ENCODE measurements at regions not wholly inside any gene's neighbourhood (a gene's known extent, or its start where the extent isn't known, plus 50 kb on each side); places are given as distances from the start of the nearest gene placed in this dataset.

DNA sequence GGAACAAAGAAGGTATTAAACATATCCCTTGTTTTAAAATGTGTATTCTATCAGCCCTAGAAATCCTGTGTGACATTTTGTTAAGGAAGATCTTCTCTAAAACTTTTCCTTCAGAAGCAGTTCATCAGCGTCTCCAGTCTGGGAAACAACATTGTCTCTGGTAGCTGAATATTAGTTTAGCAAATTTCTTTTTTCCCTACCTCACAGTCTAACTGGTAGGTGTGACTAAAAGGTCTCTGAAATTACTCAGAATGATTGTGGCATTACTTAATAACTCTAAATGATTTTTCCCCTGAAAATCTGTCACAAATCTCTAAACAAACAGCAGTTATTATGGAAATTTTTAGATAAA, 1044.8 kb downstream of the FLRT2 start:
- TF ChIP-seq SIN3A (IDR thresholded peaks at IDR 0.05; ENCODE audit: borderline replicate concordance, insufficient read depth, low read length) = no peak
- TF ChIP-seq FOXP2 (optimal IDR thresholded peaks at IDR 0.05; ENCODE audit: borderline replicate concordance, extremely low read depth, extremely low read length, insufficient read depth) = no peak
- TF ChIP-seq, protein P1, sequence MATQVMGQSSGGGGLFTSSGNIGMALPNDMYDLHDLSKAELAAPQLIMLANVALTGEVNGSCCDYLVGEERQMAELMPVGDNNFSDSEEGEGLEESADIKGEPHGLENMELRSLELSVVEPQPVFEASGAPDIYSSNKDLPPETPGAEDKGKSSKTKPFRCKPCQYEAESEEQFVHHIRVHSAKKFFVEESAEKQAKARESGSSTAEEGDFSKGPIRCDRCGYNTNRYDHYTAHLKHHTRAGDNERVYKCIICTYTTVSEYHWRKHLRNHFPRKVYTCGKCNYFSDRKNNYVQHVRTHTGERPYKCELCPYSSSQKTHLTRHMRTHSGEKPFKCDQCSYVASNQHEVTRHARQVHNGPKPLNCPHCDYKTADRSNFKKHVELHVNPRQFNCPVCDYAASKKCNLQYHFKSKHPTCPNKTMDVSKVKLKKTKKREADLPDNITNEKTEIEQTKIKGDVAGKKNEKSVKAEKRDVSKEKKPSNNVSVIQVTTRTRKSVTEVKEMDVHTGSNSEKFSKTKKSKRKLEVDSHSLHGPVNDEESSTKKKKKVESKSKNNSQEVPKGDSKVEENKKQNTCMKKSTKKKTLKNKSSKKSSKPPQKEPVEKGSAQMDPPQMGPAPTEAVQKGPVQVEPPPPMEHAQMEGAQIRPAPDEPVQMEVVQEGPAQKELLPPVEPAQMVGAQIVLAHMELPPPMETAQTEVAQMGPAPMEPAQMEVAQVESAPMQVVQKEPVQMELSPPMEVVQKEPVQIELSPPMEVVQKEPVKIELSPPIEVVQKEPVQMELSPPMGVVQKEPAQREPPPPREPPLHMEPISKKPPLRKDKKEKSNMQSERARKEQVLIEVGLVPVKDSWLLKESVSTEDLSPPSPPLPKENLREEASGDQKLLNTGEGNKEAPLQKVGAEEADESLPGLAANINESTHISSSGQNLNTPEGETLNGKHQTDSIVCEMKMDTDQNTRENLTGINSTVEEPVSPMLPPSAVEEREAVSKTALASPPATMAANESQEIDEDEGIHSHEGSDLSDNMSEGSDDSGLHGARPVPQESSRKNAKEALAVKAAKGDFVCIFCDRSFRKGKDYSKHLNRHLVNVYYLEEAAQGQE (IDR thresholded peaks at IDR 0.05; ENCODE audit: insufficient read depth in 1 of 2, low read depth in 2 of 2, low read length in 2 of 2) = no peak
- no peak for TF ChIP-seq POLR2AphosphoS5 (IDR thresholded peaks at IDR 0.05; ENCODE audit: low read depth, low read length)

DNA sequence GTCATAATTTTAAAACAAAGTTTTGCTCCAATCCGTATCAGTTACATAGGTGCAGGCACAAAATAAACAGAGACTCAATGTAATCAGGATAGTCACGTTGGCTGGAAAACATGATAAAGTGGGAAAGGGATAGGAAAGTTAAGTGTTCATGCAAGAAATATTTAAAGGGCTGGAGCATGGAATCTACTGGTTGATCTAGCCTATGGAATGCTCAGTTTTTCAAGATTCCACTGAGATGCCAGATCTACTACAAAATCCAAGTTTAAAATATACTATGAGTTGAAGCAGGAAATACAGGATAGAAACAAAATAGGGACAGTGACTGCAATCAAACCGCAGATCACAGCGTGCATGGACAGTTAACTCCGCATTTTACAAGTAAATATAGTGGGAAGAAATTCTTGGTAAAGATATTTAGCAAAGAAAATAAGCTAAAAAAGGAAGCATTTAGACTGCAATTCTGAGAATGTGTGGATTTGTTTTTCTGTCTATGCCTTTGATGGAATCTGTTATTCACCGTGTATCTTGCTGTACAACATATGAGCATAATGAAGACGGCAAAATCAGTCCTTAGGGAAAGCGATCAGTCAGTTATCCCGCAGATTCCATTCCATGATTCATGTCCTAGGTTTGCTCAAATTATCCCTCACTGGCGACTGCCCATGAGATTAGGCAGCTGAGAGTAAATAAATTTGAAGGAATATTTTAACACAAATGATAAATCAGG, 1044.3 kb downstream of the FLRT2 start:
- TF ChIP-seq POLR2AphosphoS5 (IDR thresholded peaks at IDR 0.05; ENCODE audit: low read depth, low read length) (no peak), SIN3A (IDR thresholded peaks at IDR 0.05; ENCODE audit: borderline replicate concordance, insufficient read depth, low read length) (no peak), FOXP2 (optimal IDR thresholded peaks at IDR 0.05; ENCODE audit: borderline replicate concordance, extremely low read depth, extremely low read length, insufficient read depth) (no peak), TAF1 (IDR thresholded peaks at IDR 0.05; ENCODE audit: borderline replicate concordance, insufficient read depth, low read length) (no peak)
- TF ChIP-seq, protein P1 (IDR thresholded peaks at IDR 0.05; ENCODE audit: insufficient read depth in 1 of 2, low read depth in 2 of 2, low read length in 2 of 2) = no peak

DNA sequence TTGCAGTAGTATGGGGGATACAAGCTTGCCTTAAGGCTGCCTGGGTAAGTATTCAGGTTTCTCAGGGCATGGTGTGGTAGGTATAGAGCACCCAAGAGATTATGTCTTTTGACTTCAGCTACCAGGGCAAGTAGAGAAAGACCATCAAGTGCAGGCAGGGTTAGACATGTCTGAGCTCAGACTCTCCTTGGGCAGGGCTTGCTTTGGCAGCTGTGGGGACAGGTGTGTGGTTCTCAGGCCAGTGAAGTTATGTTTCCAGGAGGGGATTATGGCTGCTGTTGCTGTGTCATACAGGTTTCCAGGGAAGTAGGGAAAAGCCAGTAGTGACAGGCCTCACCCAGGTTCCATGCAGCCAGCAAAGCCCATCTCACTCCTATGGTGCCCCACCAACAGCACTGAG, 1040.4 kb downstream of the FLRT2 start:
- TF ChIP-seq FOXP2 (optimal IDR thresholded peaks at IDR 0.05; ENCODE audit: borderline replicate concordance, extremely low read depth, extremely low read length, insufficient read depth) (no peak), TAF1 (IDR thresholded peaks at IDR 0.05; ENCODE audit: borderline replicate concordance, insufficient read depth, low read length) (no peak), SIN3A (IDR thresholded peaks at IDR 0.05; ENCODE audit: borderline replicate concordance, insufficient read depth, low read length) (no peak), POLR2AphosphoS5 (IDR thresholded peaks at IDR 0.05; ENCODE audit: low read depth, low read length) (no peak)
- TF ChIP-seq, protein P1 (IDR thresholded peaks at IDR 0.05; ENCODE audit: insufficient read depth in 1 of 2, low read depth in 2 of 2, low read length in 2 of 2) = no peak

DNA sequence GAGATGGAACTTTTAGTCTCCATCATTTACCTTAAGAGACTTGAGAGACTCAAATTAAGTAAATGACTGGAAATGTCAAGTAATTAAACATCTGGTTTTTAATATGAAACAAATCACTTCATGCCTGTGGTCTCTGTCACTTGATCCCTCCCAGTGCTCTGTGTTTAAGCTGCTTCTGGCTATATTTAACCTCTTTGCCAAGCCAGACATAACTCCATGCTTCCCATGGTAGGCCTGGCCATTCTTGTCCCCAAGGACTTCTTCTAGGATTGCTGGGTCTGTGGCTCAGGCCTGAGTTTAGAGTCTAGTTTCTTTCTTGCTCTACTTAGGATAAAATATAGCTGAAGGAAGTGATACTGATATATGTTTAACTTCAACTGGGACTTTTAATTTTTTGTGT, 1013.6 kb downstream of the FLRT2 start:
- TF ChIP-seq POLR2AphosphoS5 (IDR thresholded peaks at IDR 0.05; ENCODE audit: low read depth, low read length) = no peak
- TF ChIP-seq FOXP2 (optimal IDR thresholded peaks at IDR 0.05; ENCODE audit: borderline replicate concordance, extremely low read depth, extremely low read length, insufficient read depth) = no peak
- TF ChIP-seq, protein P1 (IDR thresholded peaks at IDR 0.05; ENCODE audit: insufficient read depth in 1 of 2, low read depth in 2 of 2, low read length in 2 of 2) = no peak
- TF ChIP-seq SIN3A (IDR thresholded peaks at IDR 0.05; ENCODE audit: borderline replicate concordance, insufficient read depth, low read length) = no peak
- TF ChIP-seq TAF1 (IDR thresholded peaks at IDR 0.05; ENCODE audit: borderline replicate concordance, insufficient read depth, low read length) = no peak

Data from PFSK-1 (cell line).